Thoracic aorta (tissue), 2 donors: ENCODE measurements at regions not wholly inside any gene's neighbourhood (a gene's known extent, or its start where the extent isn't known, plus 50 kb on each side); places are given as distances from the start of the nearest gene placed in this dataset.

Source experiments
- ATAC-seq: fragments of 150-250 bp; one replicate; pipeline ENCODE4 v1.8.0; 2017; ENCODE audit warnings: low read depth; ENCODE audit not compliant: insufficient number of reproducible peaks, low FRiP score
- DNase-seq: peaks from one replicate; pipeline ENCODE4 v3.0.0-alpha.2; 2020; ENCODE audit warnings: low spot score
- H3K27ac ChIP-seq, 2 donors: fragments of 200-600 bp; sonication (generic); 1 replicate in 1 of 2; 2 replicates in 1 of 2; pipeline ENCODE4 v1.5.1; 2016; ENCODE audit warnings: mild to moderate bottlenecking in 2 of 2, moderate library complexity in 2 of 2
- H3K27me3 ChIP-seq: fragments of 200-600 bp; sonication (generic); replicated peaks from 2 replicates; pipeline ENCODE4 v1.6.0; 2016; ENCODE audit warnings: mild to moderate bottlenecking; ENCODE audit not compliant: insufficient read depth
- H3K36me3 ChIP-seq: fragments of 200-600 bp; sonication (generic); one replicate; pipeline ENCODE4 v1.5.1; 2016
- H3K4me1 ChIP-seq, 2 donors: fragments of 200-600 bp; sonication (generic); 1 replicate in 1 of 2; 2 replicates in 1 of 2; pipeline versions ENCODE4 v1.5.1 to v1.6.0; 2016; ENCODE audit warnings: low read depth in 2 of 2, mild to moderate bottlenecking in 1 of 2; ENCODE audit not compliant: control insufficient read depth in 1 of 2
- H3K4me3 ChIP-seq: fragments of 200-600 bp; sonication (generic); 2 replicates; pipeline ENCODE4 v1.5.1; 2016; ENCODE audit warnings: mild to moderate bottlenecking
- H3K9me3 ChIP-seq: fragments of 200-600 bp; sonication (generic); 2 replicates; pipeline ENCODE4 v1.5.1; 2016
- CTCF ChIP-seq: fragments of 200-600 bp; sonication (generic); IDR thresholded peaks from one replicate; pipeline ENCODE4 v1.5.1; 2019; ENCODE audit warnings: antibody characterized with exemption

- Histone ChIP-seq H3K27me3 (no peaks in the 10 kb centered on the region), H3K27ac (no peak overlapping the region), H3K9me3 (no peaks in the 10 kb centered on the region), H3K4me1 (no peaks in the 10 kb centered on the region), H3K4me3 (no peak overlapping the region), H3K36me3 (no peaks in the 10 kb centered on the region)
- no peak for TF ChIP-seq CTCF
- ATAC-seq (no peak), DNase-seq (no peak)
Observed at GRCh38 chr5:168157141-168157540, 134.3 kb upstream of the WWC1 start.

GRCh38 chr5:168159425-168159824 is 132.0 kb upstream of the WWC1 start:
- DNase-seq (no peak), ATAC-seq (no peak)
- no peaks in the 10 kb centered on the region for H3K4me1 ChIP-seq
- H3K27ac ChIP-seq = no peak overlapping the region
- H3K9me3 ChIP-seq = no peaks in the 10 kb centered on the region
- H3K36me3 ChIP-seq = no peaks in the 10 kb centered on the region
- H3K4me3 ChIP-seq = no peak overlapping the region
- no peak for TF ChIP-seq CTCF
- no peaks in the 10 kb centered on the region for H3K27me3 ChIP-seq

GRCh38 chr5:168162464-168162863 is 129.0 kb upstream of the WWC1 start:
- no peak for TF ChIP-seq CTCF
- DNase-seq (no peak), ATAC-seq (no peak)
- no peaks in the 10 kb centered on the region for H3K27me3 ChIP-seq
- no peak overlapping the region for H3K4me3 ChIP-seq
- no peak overlapping the region for H3K27ac ChIP-seq
- H3K36me3 ChIP-seq = no peaks in the 10 kb centered on the region
- no peaks in the 10 kb centered on the region for H3K4me1 ChIP-seq
- no peaks in the 10 kb centered on the region for H3K9me3 ChIP-seq

GRCh38 chr5:168163966-168164365 is 127.5 kb upstream of the WWC1 start:
- H3K4me1 ChIP-seq = peaks cover 0 to 3% of the 10 kb centered on the region in 2 donors
- H3K27me3 ChIP-seq = no peaks in the 10 kb centered on the region
- no peak overlapping the region for H3K4me3 ChIP-seq
- no peak for ATAC-seq
- no peak for TF ChIP-seq CTCF
- H3K9me3 ChIP-seq = no peaks in the 10 kb centered on the region
- DNase-seq = no peak
- no peaks in the 10 kb centered on the region for H3K36me3 ChIP-seq
- no peak overlapping the region for H3K27ac ChIP-seq

- DNase-seq (no peak), ATAC-seq (no peak)
- Histone ChIP-seq H3K36me3 (no peaks in the 10 kb centered on the region), H3K27ac (no peak overlapping the region), H3K4me3 (no peak overlapping the region), H3K27me3 (no peaks in the 10 kb centered on the region), H3K9me3 (no peaks in the 10 kb centered on the region), H3K4me1 (peaks cover 0 to 13% of the 10 kb centered on the region in 2 donors)
- no peak for TF ChIP-seq CTCF
Observed at GRCh38 chr5:168165221-168165914, 126.1 kb upstream of the WWC1 start.
